GM23338 (cell line): ENCODE measurements at regions not wholly inside any gene's neighbourhood (a gene's known extent, or its start where the extent isn't known, plus 50 kb on each side); places are given as distances from the start of the nearest gene placed in this dataset.
"Not testable (repeated sequence)": the region's sequence is repeated elsewhere in the genome, so short reads cannot be mapped to it uniquely, and the experiment has no call there.

ENCODE experiments used
- ATAC-seq: fragments of 200-7000 bp; cut with Tn5 transposase; 3 replicates; pipeline ENCODE4 v1.9.1; 2020
- DNase-seq: peaks from one replicate; pipeline ENCODE4 v3.0.0-alpha.2; 2015; ENCODE audit warnings: low spot score
- H2AFZ ChIP-seq: fragments of 200-600 bp; sonication (generic); 2 replicates; pipeline ENCODE4 v1.8.0; 2016; ENCODE audit warnings: antibody characterized with exemption, mild to moderate bottlenecking, moderate library complexity
- H3F3A ChIP-seq: fragments of 200-600 bp; sonication (generic); replicated peaks from 2 replicates; pipeline ENCODE4 v1.8.0; 2017; ENCODE audit warnings: antibody characterized with exemption, mixed run types, low read depth
- H3K27ac ChIP-seq: fragments of 200-600 bp; sonication (generic); 2 replicates; pipeline ENCODE4 v1.6.1; 2016; ENCODE audit warnings: low read depth
- H3K27me3 ChIP-seq: fragments of 200-600 bp; sonication (generic); 2 replicates; pipeline ENCODE4 v1.8.0; 2016; ENCODE audit warnings: mild to moderate bottlenecking, mixed run types, moderate library complexity; ENCODE audit not compliant: insufficient read depth
- H3K36me3 ChIP-seq: fragments of 200-600 bp; sonication (generic); 2 replicates; pipeline ENCODE4 v1.8.0; 2016; ENCODE audit warnings: mild to moderate bottlenecking; ENCODE audit not compliant: insufficient read depth
- H3K4me1 ChIP-seq: fragments of 200-600 bp; sonication (generic); 2 replicates; pipeline ENCODE4 v1.8.0; 2016; ENCODE audit warnings: mild to moderate bottlenecking, moderate library complexity; ENCODE audit not compliant: insufficient read depth
- H3K4me2 ChIP-seq: fragments of 200-600 bp; sonication (generic); 2 replicates; pipeline ENCODE4 v1.7.1; 2017; ENCODE audit warnings: mixed run types
- H3K4me3 ChIP-seq: fragments of 200-600 bp; sonication (generic); 2 replicates; pipeline ENCODE4 v1.6.1; 2016; ENCODE audit warnings: mixed run types
- H3K79me2 ChIP-seq: fragments of 200-600 bp; sonication (generic); replicated peaks from 2 replicates; pipeline ENCODE4 v1.8.0; 2017; ENCODE audit warnings: mild to moderate bottlenecking; ENCODE audit not compliant: insufficient read depth
- H3K9me2 ChIP-seq: fragments of 200-600 bp; sonication (generic); 2 replicates; pipeline ENCODE4 v1.8.0; 2017; ENCODE audit not compliant: insufficient read depth
- H4K20me1 ChIP-seq: fragments of 200-600 bp; sonication (generic); replicated peaks from 2 replicates; pipeline ENCODE4 v1.8.0; 2017; ENCODE audit warnings: mild to moderate bottlenecking; ENCODE audit not compliant: insufficient read depth
- H3K27ac Mint-ChIP-seq: 2 replicates; pipeline ENCODE4 v1.8.0; 2020; ENCODE audit warnings: inconsistent platforms, mild to moderate bottlenecking, moderate library complexity, mixed read lengths
- H3K27me3 Mint-ChIP-seq: 3 replicates; pipeline ENCODE4 v1.8.0; 2022; ENCODE audit warnings: low read depth, mild to moderate bottlenecking, moderate library complexity, mixed read lengths, inconsistent platforms; ENCODE audit not compliant: insufficient read depth, poor library complexity
- H3K36me3 Mint-ChIP-seq: 3 replicates; pipeline ENCODE4 v1.8.0; 2021; ENCODE audit warnings: low read depth, mild to moderate bottlenecking, inconsistent platforms, moderate library complexity, mixed read lengths
- H3K4me1 Mint-ChIP-seq: 3 replicates; pipeline ENCODE4 v1.8.0; 2020; ENCODE audit warnings: mild to moderate bottlenecking, inconsistent platforms, mixed read lengths
- H3K4me3 Mint-ChIP-seq: 3 replicates; pipeline ENCODE4 v1.8.0; 2021; ENCODE audit warnings: moderate library complexity, mild to moderate bottlenecking, inconsistent platforms, mixed read lengths
- H3K9me3 Mint-ChIP-seq: 3 replicates; pipeline ENCODE4 v1.8.0; 2020; ENCODE audit warnings: moderate library complexity, mild to moderate bottlenecking, inconsistent platforms, mixed read lengths
- CREB1 ChIP-seq: fragments of 250-450 bp; sonication (Bioruptor Pico); IDR thresholded peaks from 2 replicates; pipeline ENCODE4 v1.5.0; 2020; ENCODE audit warnings: low read depth, mild to moderate bottlenecking, moderate library complexity
- CTCF ChIP-seq, 2 experiments: fragments of 200-600 bp in 1 of 2; sonication (generic) in 1 of 2; conservative IDR thresholded peaks; 2 replicates each; pipeline versions ENCODE4 v1.5.1 to v1.6.1; 2016 to 2017; ENCODE audit warnings: antibody characterized with exemption in 2 of 2, low read depth in 2 of 2, mild to moderate bottlenecking in 2 of 2, moderate library complexity in 1 of 2
- EZH2 ChIP-seq: fragments of 200-600 bp; sonication (generic); IDR thresholded peaks from one replicate; pipeline ENCODE4 v1.8.0; 2017; ENCODE audit warnings: antibody characterized with exemption, mild to moderate bottlenecking, low read depth; ENCODE audit not compliant: unreplicated experiment
- EZH2phosphoT487 ChIP-seq: fragments of 200-600 bp; sonication (generic); IDR thresholded peaks from one replicate; pipeline ENCODE4 v1.8.1; 2018; ENCODE audit warnings: antibody characterized with exemption; ENCODE audit not compliant: unreplicated experiment
- JUNB ChIP-seq: IDR thresholded peaks from one replicate; pipeline ENCODE4 v1.6.1; 2016; ENCODE audit warnings: antibody characterized with exemption; ENCODE audit not compliant: unreplicated experiment
- NANOG ChIP-seq: IDR thresholded peaks from 2 replicates; pipeline ENCODE4 v1.6.1; 2016; ENCODE audit warnings: antibody characterized with exemption, borderline replicate concordance
- STAT1 ChIP-seq: IDR thresholded peaks from one replicate; pipeline ENCODE4 v1.6.1; 2016; ENCODE audit warnings: antibody characterized with exemption; ENCODE audit not compliant: unreplicated experiment
- ZNF114 ChIP-seq: fragments of 250-450 bp; sonication (Bioruptor Pico); IDR thresholded peaks from 2 replicates; pipeline ENCODE4 v1.5.0; 2020; ENCODE audit warnings: mild to moderate bottlenecking, moderate library complexity
- ZNF331 ChIP-seq: fragments of 250-450 bp; sonication (Bioruptor Pico); IDR thresholded peaks from 2 replicates; pipeline ENCODE4 v1.5.0; 2020; ENCODE audit warnings: low read depth, mild to moderate bottlenecking, moderate library complexity
- TF ChIP-seq, protein P1 (sequence below): IDR thresholded peaks from one replicate; pipeline ENCODE4 v1.6.1; 2018; ENCODE audit warnings: antibody characterized with exemption; ENCODE audit not compliant: unreplicated experiment
- TF ChIP-seq, protein P2 (sequence below): fragments of 250-450 bp; sonication (Bioruptor Pico); IDR thresholded peaks from 2 replicates; pipeline ENCODE4 v1.5.0; 2020; ENCODE audit warnings: mild to moderate bottlenecking, moderate library complexity

DNA sequence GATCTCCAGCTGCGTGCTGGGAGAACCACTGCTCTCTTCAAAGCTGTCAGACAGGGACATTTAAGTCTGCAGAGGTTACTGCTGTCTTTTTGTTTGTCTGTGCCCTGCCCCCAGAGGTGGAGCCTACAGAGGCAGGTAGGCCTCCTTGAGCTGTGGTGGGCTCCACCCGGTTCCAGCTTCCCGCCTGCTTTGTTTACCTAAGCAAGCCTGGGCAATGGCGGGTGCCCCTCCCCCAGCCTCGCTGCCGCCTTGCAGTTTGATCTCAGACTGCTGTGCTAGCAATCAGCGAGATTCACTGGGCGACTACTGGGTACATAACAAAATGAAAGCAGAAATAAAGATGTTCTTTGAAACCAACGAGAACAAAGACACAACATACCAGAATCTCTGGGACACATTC, 194.3 kb downstream of the OSR1 start:
- not testable (repeated sequence) for H3K27me3 Mint-ChIP-seq, H3K27ac ChIP-seq, H3F3A ChIP-seq, H4K20me1 ChIP-seq, H3K4me3 Mint-ChIP-seq, ATAC-seq, H3K79me2 ChIP-seq, H3K4me1 Mint-ChIP-seq, H3K9me2 ChIP-seq, H3K27me3 ChIP-seq, H3K36me3 ChIP-seq, H3K4me1 ChIP-seq
- peak overlapping the region; percentile 81; the same call in 1 of the 2 replicates for H3K27ac Mint-ChIP-seq
- H3K4me2 ChIP-seq = peak overlapping the region; percentile 55; the same call in 1 of the 2 replicates
- H2AFZ ChIP-seq = peak overlapping the region; percentile 12
- H3K9me3 Mint-ChIP-seq = peaks cover 18% of the 10 kb centered on the region
- H3K36me3 Mint-ChIP-seq = peaks cover 17% of the 10 kb centered on the region; the same call in 1 of the 3 replicates
- H3K4me3 ChIP-seq = 0 out of 2 replicates have a peak overlapping the region, but pooled peaks have one; percentile 32
- DNase-seq = peak; percentile 48

DNA sequence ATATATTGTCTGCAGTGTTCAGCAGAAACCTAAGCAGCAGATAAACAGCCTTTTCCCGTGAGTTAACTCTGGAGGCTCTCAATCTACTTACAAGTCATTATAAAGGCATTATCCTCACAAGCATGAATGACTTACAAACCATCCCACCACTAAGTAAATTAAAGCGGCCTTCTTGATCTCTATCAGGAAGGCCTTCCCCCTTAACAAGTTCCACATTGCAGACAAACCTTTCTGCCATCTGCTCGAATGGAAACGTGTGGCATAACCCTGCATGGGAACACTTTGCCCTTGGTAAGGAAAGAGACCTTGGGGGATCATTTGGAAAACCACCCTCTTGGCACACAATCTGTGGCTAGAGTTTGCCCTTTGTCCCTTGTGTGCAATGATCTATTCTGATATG, 199.5 kb downstream of the OSR1 start:
- DNase-seq (no peak), ATAC-seq (no peak)
- peaks cover 12% of the 10 kb centered on the region; the same call in 1 of the 3 replicates for H3K36me3 Mint-ChIP-seq
- Histone ChIP-seq H3K36me3 (no peaks in the 10 kb centered on the region), H3F3A (no peaks in the 10 kb centered on the region), H3K9me2 (0 out of 2 replicates have a peak, but pooled peaks cover 4% of the 10 kb centered on the region), H3K27ac (no peak overlapping the region), H3K4me2 (no peak overlapping the region), H4K20me1 (no peaks in the 10 kb centered on the region), H3K79me2 (no peaks in the 10 kb centered on the region), H3K27me3 (no peaks in the 10 kb centered on the region), H2AFZ (no peak overlapping the region), H3K4me1 (no peaks in the 10 kb centered on the region), H3K4me3 (no peak overlapping the region)
- H3K27me3 Mint-ChIP-seq = no peaks in the 10 kb centered on the region
- H3K9me3 Mint-ChIP-seq = peaks cover 14% of the 10 kb centered on the region
- H3K4me1 Mint-ChIP-seq = no peaks in the 10 kb centered on the region
- H3K27ac Mint-ChIP-seq = no peak overlapping the region
- no peak overlapping the region for H3K4me3 Mint-ChIP-seq
- TF ChIP-seq EZH2phosphoT487 (no peak), NANOG (no peak), EZH2 (no peak), JUNB (no peak), CREB1 (CRISPR knock-in tag) (no peak), ZNF114 (CRISPR knock-in tag) (no peak), CTCF (conservative IDR thresholded peaks at IDR 0.05; ENCODE audit: low read depth in 2 of 2) (no peak), ZNF331 (CRISPR knock-in tag) (no peak), STAT1 (no peak)
- TF ChIP-seq, protein P1, sequence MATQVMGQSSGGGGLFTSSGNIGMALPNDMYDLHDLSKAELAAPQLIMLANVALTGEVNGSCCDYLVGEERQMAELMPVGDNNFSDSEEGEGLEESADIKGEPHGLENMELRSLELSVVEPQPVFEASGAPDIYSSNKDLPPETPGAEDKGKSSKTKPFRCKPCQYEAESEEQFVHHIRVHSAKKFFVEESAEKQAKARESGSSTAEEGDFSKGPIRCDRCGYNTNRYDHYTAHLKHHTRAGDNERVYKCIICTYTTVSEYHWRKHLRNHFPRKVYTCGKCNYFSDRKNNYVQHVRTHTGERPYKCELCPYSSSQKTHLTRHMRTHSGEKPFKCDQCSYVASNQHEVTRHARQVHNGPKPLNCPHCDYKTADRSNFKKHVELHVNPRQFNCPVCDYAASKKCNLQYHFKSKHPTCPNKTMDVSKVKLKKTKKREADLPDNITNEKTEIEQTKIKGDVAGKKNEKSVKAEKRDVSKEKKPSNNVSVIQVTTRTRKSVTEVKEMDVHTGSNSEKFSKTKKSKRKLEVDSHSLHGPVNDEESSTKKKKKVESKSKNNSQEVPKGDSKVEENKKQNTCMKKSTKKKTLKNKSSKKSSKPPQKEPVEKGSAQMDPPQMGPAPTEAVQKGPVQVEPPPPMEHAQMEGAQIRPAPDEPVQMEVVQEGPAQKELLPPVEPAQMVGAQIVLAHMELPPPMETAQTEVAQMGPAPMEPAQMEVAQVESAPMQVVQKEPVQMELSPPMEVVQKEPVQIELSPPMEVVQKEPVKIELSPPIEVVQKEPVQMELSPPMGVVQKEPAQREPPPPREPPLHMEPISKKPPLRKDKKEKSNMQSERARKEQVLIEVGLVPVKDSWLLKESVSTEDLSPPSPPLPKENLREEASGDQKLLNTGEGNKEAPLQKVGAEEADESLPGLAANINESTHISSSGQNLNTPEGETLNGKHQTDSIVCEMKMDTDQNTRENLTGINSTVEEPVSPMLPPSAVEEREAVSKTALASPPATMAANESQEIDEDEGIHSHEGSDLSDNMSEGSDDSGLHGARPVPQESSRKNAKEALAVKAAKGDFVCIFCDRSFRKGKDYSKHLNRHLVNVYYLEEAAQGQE = no peak
- TF ChIP-seq, protein P2, sequence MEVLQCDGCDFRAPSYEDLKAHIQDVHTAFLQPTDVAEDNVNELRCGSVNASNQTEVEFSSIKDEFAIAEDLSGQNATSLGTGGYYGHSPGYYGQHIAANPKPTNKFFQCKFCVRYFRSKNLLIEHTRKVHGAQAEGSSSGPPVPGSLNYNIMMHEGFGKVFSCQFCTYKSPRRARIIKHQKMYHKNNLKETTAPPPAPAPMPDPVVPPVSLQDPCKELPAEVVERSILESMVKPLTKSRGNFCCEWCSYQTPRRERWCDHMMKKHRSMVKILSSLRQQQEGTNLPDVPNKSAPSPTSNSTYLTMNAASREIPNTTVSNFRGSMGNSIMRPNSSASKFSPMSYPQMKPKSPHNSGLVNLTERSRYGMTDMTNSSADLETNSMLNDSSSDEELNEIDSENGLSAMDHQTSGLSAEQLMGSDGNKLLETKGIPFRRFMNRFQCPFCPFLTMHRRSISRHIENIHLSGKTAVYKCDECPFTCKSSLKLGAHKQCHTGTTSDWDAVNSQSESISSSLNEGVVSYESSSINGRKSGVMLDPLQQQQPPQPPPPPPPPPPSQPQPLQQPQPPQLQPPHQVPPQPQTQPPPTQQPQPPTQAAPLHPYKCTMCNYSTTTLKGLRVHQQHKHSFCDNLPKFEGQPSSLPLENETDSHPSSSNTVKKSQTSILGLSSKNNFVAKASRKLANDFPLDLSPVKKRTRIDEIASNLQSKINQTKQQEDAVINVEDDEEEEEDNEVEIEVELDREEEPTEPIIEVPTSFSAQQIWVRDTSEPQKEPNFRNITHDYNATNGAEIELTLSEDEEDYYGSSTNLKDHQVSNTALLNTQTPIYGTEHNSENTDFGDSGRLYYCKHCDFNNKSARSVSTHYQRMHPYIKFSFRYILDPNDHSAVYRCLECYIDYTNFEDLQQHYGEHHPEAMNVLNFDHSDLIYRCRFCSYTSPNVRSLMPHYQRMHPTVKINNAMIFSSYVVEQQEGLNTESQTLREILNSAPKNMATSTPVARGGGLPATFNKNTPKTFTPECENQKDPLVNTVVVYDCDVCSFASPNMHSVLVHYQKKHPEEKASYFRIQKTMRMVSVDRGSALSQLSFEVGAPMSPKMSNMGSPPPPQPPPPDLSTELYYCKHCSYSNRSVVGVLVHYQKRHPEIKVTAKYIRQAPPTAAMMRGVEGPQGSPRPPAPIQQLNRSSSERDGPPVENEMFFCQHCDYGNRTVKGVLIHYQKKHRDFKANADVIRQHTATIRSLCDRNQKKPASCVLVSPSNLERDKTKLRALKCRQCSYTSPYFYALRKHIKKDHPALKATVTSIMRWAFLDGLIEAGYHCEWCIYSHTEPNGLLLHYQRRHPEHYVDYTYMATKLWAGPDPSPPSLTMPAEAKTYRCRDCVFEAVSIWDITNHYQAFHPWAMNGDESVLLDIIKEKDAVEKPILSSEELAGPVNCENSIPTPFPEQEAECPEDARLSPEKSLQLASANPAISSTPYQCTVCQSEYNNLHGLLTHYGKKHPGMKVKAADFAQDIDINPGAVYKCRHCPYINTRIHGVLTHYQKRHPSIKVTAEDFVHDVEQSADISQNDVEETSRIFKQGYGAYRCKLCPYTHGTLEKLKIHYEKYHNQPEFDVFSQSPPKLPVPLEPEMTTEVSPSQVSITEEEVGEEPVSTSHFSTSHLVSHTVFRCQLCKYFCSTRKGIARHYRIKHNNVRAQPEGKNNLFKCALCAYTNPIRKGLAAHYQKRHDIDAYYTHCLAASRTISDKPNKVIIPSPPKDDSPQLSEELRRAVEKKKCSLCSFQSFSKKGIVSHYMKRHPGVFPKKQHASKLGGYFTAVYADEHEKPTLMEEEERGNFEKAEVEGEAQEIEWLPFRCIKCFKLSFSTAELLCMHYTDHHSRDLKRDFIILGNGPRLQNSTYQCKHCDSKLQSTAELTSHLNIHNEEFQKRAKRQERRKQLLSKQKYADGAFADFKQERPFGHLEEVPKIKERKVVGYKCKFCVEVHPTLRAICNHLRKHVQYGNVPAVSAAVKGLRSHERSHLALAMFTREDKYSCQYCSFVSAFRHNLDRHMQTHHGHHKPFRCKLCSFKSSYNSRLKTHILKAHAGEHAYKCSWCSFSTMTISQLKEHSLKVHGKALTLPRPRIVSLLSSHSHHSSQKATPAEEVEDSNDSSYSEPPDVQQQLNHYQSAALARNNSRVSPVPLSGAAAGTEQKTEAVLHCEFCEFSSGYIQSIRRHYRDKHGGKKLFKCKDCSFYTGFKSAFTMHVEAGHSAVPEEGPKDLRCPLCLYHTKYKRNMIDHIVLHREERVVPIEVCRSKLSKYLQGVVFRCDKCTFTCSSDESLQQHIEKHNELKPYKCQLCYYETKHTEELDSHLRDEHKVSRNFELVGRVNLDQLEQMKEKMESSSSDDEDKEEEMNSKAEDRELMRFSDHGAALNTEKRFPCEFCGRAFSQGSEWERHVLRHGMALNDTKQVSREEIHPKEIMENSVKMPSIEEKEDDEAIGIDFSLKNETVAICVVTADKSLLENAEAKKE (CRISPR knock-in tag) = no peak
